ENCODE measurements at regions not wholly inside any gene's neighbourhood (a gene's known extent, or its start where the extent isn't known, plus 50 kb on each side); places are given as distances from the start of the nearest gene placed in this dataset.
A peak's percentile ranks its signal among the peaks of the same experiment; 100 is the strongest.

- Histone ChIP-seq H3K27me3 (replicated peaks; ENCODE audit: insufficient read depth, low read length) (peaks cover 14% of the 10 kb centered on the region; the same call in 1 of the 2 replicates), H3K36me3 (replicated peaks; ENCODE audit: insufficient read depth, low read length) (no peaks in the 10 kb centered on the region), H3K9me3 (replicated peaks; ENCODE audit: insufficient read depth, low read length) (no peaks in the 10 kb centered on the region), H3K9ac (ENCODE audit: low read length) (peak overlapping the region; percentile 30; the same call in 1 of the 2 replicates), H3K79me2 (ENCODE audit: low read length) (no peaks in the 10 kb centered on the region), H3K4me3 (ENCODE audit: low read length) (peak overlapping the region; percentile 72), H2AFZ (ENCODE audit: low read length) (peak overlapping the region; percentile 46), H3K4me1 (ENCODE audit: low read length) (no peaks in the 10 kb centered on the region), H3K27ac (ENCODE audit: low read length) (no peak overlapping the region), H4K20me1 (ENCODE audit: insufficient read depth, low read length) (no peaks in the 10 kb centered on the region), H3F3A (ENCODE audit: insufficient read depth, low read length) (no peaks in the 10 kb centered on the region), H3K9me2 (replicated peaks; ENCODE audit: insufficient read depth, low read length) (no peaks in the 10 kb centered on the region), H3K4me2 (ENCODE audit: low read depth, low read length) (peak overlapping the region; percentile 73)
- DNase-seq, result peak; percentile 62
- TF ChIP-seq, protein P1, sequence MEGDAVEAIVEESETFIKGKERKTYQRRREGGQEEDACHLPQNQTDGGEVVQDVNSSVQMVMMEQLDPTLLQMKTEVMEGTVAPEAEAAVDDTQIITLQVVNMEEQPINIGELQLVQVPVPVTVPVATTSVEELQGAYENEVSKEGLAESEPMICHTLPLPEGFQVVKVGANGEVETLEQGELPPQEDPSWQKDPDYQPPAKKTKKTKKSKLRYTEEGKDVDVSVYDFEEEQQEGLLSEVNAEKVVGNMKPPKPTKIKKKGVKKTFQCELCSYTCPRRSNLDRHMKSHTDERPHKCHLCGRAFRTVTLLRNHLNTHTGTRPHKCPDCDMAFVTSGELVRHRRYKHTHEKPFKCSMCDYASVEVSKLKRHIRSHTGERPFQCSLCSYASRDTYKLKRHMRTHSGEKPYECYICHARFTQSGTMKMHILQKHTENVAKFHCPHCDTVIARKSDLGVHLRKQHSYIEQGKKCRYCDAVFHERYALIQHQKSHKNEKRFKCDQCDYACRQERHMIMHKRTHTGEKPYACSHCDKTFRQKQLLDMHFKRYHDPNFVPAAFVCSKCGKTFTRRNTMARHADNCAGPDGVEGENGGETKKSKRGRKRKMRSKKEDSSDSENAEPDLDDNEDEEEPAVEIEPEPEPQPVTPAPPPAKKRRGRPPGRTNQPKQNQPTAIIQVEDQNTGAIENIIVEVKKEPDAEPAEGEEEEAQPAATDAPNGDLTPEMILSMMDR (IDR thresholded peaks at IDR 0.05; ENCODE audit: low read length), result no peak
- no peak for TF ChIP-seq EZH2 (optimal IDR thresholded peaks at IDR 0.05; ENCODE audit: low read depth, low read length)
- no peak for TF ChIP-seq EZH2phosphoT487 (IDR thresholded peaks at IDR 0.05; ENCODE audit: low read length)
Measured at GRCh38 chr6:28657769-28658465, 132.2 kb downstream of the GPX5 start.

DNA sequence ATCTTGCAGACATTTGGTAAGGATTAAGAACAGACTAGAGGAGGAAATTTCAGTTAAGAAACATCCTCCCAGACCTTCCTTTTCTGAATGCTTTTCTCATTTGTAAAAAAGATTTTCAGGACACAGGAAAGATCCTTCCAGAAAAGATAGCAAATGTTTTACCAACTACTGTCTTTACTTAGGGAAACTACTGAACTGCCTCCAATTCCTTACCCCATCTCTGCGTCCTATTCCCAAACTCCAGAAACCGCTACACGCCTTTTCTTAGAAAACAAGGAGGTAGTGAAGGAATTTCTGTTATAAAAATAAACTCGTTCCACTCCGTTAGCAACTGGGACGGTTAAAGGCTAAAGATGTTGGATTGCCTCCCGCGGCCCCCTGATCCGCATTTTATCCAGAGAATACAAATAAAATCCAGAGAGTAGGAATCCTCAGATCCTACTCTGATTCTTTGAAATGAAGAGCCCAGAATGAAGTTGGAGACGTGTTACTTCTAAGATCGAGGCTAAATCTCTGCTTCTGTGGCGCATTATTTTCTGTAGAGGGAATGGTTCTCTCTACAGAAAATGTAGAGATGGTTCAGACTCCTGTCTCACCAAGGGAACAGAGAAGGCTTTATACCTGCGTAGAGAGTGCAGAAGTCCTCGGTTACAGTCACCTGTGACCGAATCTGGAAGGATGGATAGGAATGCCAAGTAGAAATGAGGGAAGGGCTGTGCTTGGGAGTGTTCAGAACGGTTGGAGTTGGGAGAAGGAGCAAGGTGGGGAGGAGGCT, 133.0 kb downstream of the GPX5 start:
- H3K9me3 ChIP-seq (replicated peaks; ENCODE audit: insufficient read depth, low read length), result no peaks in the 10 kb centered on the region
- H3K27ac ChIP-seq (ENCODE audit: low read length), result no peak overlapping the region
- H3F3A ChIP-seq (ENCODE audit: insufficient read depth, low read length), result no peaks in the 10 kb centered on the region
- H3K27me3 ChIP-seq (replicated peaks; ENCODE audit: insufficient read depth, low read length), result peaks cover 14% of the 10 kb centered on the region; the same call in 1 of the 2 replicates
- no peaks in the 10 kb centered on the region for H3K36me3 ChIP-seq (replicated peaks; ENCODE audit: insufficient read depth, low read length)
- TF ChIP-seq EZH2phosphoT487 (IDR thresholded peaks at IDR 0.05; ENCODE audit: low read length), result no peak
- no peak for TF ChIP-seq EZH2 (optimal IDR thresholded peaks at IDR 0.05; ENCODE audit: low read depth, low read length)
- TF ChIP-seq, protein P1 (IDR thresholded peaks at IDR 0.05; ENCODE audit: low read length), result no peak
- H3K4me1 ChIP-seq (ENCODE audit: low read length), result no peaks in the 10 kb centered on the region
- no peak overlapping the region for H3K9ac ChIP-seq (ENCODE audit: low read length)
- peak overlapping the region; percentile 72 for H3K4me3 ChIP-seq (ENCODE audit: low read length)
- H3K4me2 ChIP-seq (ENCODE audit: low read depth, low read length), result peak overlapping the region; percentile 73
- no peaks in the 10 kb centered on the region for H3K9me2 ChIP-seq (replicated peaks; ENCODE audit: insufficient read depth, low read length)
- H4K20me1 ChIP-seq (ENCODE audit: insufficient read depth, low read length), result no peaks in the 10 kb centered on the region
- no peak for DNase-seq
- H2AFZ ChIP-seq (ENCODE audit: low read length), result no peak overlapping the region
- H3K79me2 ChIP-seq (ENCODE audit: low read length), result no peaks in the 10 kb centered on the region

DNA sequence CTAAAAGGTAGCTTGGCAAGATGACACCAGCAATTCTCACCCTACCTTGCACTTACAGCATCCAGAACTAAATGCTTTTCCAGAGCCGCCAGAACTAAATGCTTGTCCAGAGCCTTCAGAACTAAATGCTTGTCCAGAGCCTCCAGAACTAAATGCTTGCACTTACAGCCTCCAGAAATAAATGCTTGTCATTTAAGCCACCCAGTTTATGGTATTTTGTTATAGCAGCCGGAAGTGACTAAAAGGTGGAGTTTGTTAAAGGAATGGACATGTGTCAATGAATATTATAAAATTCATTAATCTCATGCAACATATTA, 133.5 kb downstream of the GPX5 start:
- no peak overlapping the region for H2AFZ ChIP-seq (ENCODE audit: low read length)
- no peak overlapping the region for H3K4me3 ChIP-seq (ENCODE audit: low read length)

More for the DNA sequence above, 133.5 kb downstream of the GPX5 start:
- Histone ChIP-seq H3F3A (ENCODE audit: insufficient read depth, low read length) (no peaks in the 10 kb centered on the region), H3K4me2 (ENCODE audit: low read depth, low read length) (no peak overlapping the region), H3K27ac (ENCODE audit: low read length) (no peak overlapping the region), H3K79me2 (ENCODE audit: low read length) (no peaks in the 10 kb centered on the region), H4K20me1 (ENCODE audit: insufficient read depth, low read length) (no peaks in the 10 kb centered on the region), H3K27me3 (replicated peaks; ENCODE audit: insufficient read depth, low read length) (peaks cover 14% of the 10 kb centered on the region; the same call in 1 of the 2 replicates), H3K36me3 (replicated peaks; ENCODE audit: insufficient read depth, low read length) (no peaks in the 10 kb centered on the region), H3K9ac (ENCODE audit: low read length) (no peak overlapping the region), H3K9me2 (replicated peaks; ENCODE audit: insufficient read depth, low read length) (no peaks in the 10 kb centered on the region), H3K4me1 (ENCODE audit: low read length) (no peaks in the 10 kb centered on the region), H3K9me3 (replicated peaks; ENCODE audit: insufficient read depth, low read length) (no peaks in the 10 kb centered on the region)
- DNase-seq, result no peak
- TF ChIP-seq EZH2phosphoT487 (IDR thresholded peaks at IDR 0.05; ENCODE audit: low read length) (no peak), EZH2 (optimal IDR thresholded peaks at IDR 0.05; ENCODE audit: low read depth, low read length) (no peak)
- TF ChIP-seq, protein P1 (IDR thresholded peaks at IDR 0.05; ENCODE audit: low read length), result no peak
